PC-3 (cell line): ENCODE measurements at regions not wholly inside any gene's neighbourhood (a gene's known extent, or its start where the extent isn't known, plus 50 kb on each side); places are given as distances from the start of the nearest gene placed in this dataset.

Source experiments
- ATAC-seq: fragments of 200-7000 bp; cut with Tn5 transposase; 2 replicates; pipeline ENCODE4 v1.9.1; 2020; ENCODE audit warnings: mild to moderate bottlenecking, moderate library complexity
- BruUV-seq: library from RNA; stranded (reverse); fragments of 400-500 nt; replicated peaks from 2 replicates; lab custom pipeline; 2021; lab: Mats Ljungman, UMichigan
- CTCF ChIA-PET: fragments of 300-600 bp; sonication (Branson Sonifier 250); formaldehyde crosslinking; loops from one replicate; lab custom pipeline; 2022; ENCODE audit warnings: antibody characterized with exemption; lab: Charles Lee
- POLR2A ChIA-PET: fragments of 300-600 bp; sonication (Branson Sonifier 250); formaldehyde crosslinking; loops from one replicate; lab custom pipeline; 2022; ENCODE audit warnings: antibody characterized with exemption; ENCODE audit not compliant: unreplicated experiment; lab: Charles Lee
- DNase-seq: peaks from one replicate; pipeline ENCODE4 v3.0.0-alpha.2; 2015
- H2AFZ ChIP-seq: fragments of 300-600 bp; sonication (generic); 2 replicates; pipeline ENCODE4 v1.6.0; 2016; ENCODE audit warnings: antibody characterized with exemption, low read length
- H3F3A ChIP-seq: fragments of 300-600 bp; sonication (generic); one replicate; pipeline ENCODE4 v1.6.0; 2017; ENCODE audit warnings: antibody characterized with exemption, low read length, control low read depth, mild to moderate bottlenecking; ENCODE audit not compliant: unreplicated experiment
- H3K27ac ChIP-seq: fragments of 300-600 bp; sonication (generic); 2 replicates; pipeline ENCODE4 v1.5.1; 2016; ENCODE audit warnings: mild to moderate bottlenecking, low read length
- H3K27me3 ChIP-seq: fragments of 300-600 bp; sonication (generic); 2 replicates; pipeline ENCODE4 v1.6.1; 2016; ENCODE audit warnings: low read length, mixed read lengths
- H3K36me3 ChIP-seq: fragments of 300-600 bp; sonication (generic); 2 replicates; pipeline ENCODE4 v1.6.1; 2016; ENCODE audit warnings: low read depth, mixed run types, low read length, mixed read lengths
- H3K4me1 ChIP-seq: fragments of 300-600 bp; sonication (generic); 2 replicates; pipeline ENCODE4 v1.5.1; 2016; ENCODE audit warnings: low read length; ENCODE audit not compliant: insufficient read depth
- H3K4me2 ChIP-seq: fragments of 300-600 bp; sonication (generic); 2 replicates; pipeline ENCODE4 v1.6.0; 2016; ENCODE audit warnings: low read length
- H3K4me3 ChIP-seq: fragments of 300-600 bp; sonication (generic); 2 replicates; pipeline ENCODE4 v1.5.1; 2016; ENCODE audit warnings: mild to moderate bottlenecking, low read length, mixed read lengths
- H3K79me2 ChIP-seq: fragments of 300-600 bp; sonication (generic); 2 replicates; pipeline ENCODE4 v1.6.1; 2017; ENCODE audit warnings: low read length, mixed read lengths
- H3K9ac ChIP-seq: fragments of 300-600 bp; sonication (generic); 2 replicates; pipeline ENCODE4 v1.6.0; 2016; ENCODE audit warnings: mild to moderate bottlenecking, low read length
- H3K9me2 ChIP-seq: fragments of 300-600 bp; sonication (generic); replicated peaks from 2 replicates; pipeline ENCODE4 v1.6.1; 2016; ENCODE audit warnings: mixed run types, low read length, mixed read lengths
- H3K9me3 ChIP-seq: fragments of 300-600 bp; sonication (generic); 2 replicates; pipeline ENCODE4 v1.6.1; 2016; ENCODE audit warnings: low read length, mixed read lengths
- H4K20me1 ChIP-seq: fragments of 300-600 bp; sonication (generic); 2 replicates; pipeline ENCODE4 v1.6.1; 2016; ENCODE audit warnings: low read length, mixed read lengths
- EZH2 ChIP-seq: fragments of 300-600 bp; sonication (generic); IDR thresholded peaks from one replicate; pipeline ENCODE4 v1.6.1; 2017; ENCODE audit warnings: antibody characterized with exemption, mild to moderate bottlenecking, low read length; ENCODE audit not compliant: unreplicated experiment
- EZH2phosphoT487 ChIP-seq: fragments of 300-600 bp; sonication (generic); IDR thresholded peaks from 2 replicates; pipeline ENCODE4 v1.6.1; 2018; ENCODE audit warnings: mild to moderate bottlenecking, antibody characterized with exemption, low read length, borderline replicate concordance
- intact Hi-C: fragments of 100-400 bp; cut with micrococcal nuclease; formaldehyde crosslinking; loops from 2 replicates; pipeline ENCODE4 v1.9.0; 2023
- TF ChIP-seq, protein P1 (sequence below): fragments of 300-600 bp; sonication (generic); conservative IDR thresholded peaks from 2 replicates; pipeline ENCODE4 v1.5.1; 2017; ENCODE audit warnings: antibody characterized with exemption, low read depth, mild to moderate bottlenecking, low read length

DNA sequence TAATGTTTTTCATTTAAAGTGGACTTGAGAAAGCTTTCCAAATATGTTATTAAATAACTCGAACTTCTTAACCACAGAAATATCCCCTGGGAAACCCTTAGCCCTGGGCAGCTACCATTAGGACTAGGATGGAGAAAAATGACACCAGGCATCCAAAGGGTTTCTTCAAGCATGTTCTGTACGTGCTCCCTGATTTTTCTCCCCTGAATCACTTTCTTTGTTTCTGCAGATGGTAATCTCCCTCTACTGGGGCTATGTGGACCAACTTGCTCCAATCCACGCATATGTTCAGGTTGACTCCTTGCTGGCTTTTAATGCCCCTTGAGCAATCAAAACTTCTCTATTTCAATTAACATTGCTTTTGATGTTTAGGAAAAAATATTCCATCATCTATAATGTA is 312.7 kb upstream of the C1orf87 start:
- no TSS peak for BruUV-seq
- no peaks in the 10 kb centered on the region for H3K36me3 ChIP-seq
- POLR2A ChIA-PET = no interaction called here
- no peaks in the 10 kb centered on the region for H3K27me3 ChIP-seq
- H3K4me2 ChIP-seq = no peak overlapping the region
- H3K4me1 ChIP-seq = no peaks in the 10 kb centered on the region
- no peak for TF ChIP-seq EZH2
- TF ChIP-seq EZH2phosphoT487 = no peak
- TF ChIP-seq, protein P1, sequence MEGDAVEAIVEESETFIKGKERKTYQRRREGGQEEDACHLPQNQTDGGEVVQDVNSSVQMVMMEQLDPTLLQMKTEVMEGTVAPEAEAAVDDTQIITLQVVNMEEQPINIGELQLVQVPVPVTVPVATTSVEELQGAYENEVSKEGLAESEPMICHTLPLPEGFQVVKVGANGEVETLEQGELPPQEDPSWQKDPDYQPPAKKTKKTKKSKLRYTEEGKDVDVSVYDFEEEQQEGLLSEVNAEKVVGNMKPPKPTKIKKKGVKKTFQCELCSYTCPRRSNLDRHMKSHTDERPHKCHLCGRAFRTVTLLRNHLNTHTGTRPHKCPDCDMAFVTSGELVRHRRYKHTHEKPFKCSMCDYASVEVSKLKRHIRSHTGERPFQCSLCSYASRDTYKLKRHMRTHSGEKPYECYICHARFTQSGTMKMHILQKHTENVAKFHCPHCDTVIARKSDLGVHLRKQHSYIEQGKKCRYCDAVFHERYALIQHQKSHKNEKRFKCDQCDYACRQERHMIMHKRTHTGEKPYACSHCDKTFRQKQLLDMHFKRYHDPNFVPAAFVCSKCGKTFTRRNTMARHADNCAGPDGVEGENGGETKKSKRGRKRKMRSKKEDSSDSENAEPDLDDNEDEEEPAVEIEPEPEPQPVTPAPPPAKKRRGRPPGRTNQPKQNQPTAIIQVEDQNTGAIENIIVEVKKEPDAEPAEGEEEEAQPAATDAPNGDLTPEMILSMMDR = no peak
- H3K9ac ChIP-seq = no peak overlapping the region
- ATAC-seq (no peak), DNase-seq (no peak)
- intact Hi-C loops = no loop called here
- H3K9me2 ChIP-seq = no peaks in the 10 kb centered on the region
- H4K20me1 ChIP-seq = no peaks in the 10 kb centered on the region
- no peaks in the 10 kb centered on the region for H3F3A ChIP-seq
- no peak overlapping the region for H2AFZ ChIP-seq
- H3K9me3 ChIP-seq = no peaks in the 10 kb centered on the region
- H3K79me2 ChIP-seq = no peaks in the 10 kb centered on the region
- no peak overlapping the region for H3K27ac ChIP-seq
- CTCF ChIA-PET = no interaction called here
- no peak overlapping the region for H3K4me3 ChIP-seq

DNA sequence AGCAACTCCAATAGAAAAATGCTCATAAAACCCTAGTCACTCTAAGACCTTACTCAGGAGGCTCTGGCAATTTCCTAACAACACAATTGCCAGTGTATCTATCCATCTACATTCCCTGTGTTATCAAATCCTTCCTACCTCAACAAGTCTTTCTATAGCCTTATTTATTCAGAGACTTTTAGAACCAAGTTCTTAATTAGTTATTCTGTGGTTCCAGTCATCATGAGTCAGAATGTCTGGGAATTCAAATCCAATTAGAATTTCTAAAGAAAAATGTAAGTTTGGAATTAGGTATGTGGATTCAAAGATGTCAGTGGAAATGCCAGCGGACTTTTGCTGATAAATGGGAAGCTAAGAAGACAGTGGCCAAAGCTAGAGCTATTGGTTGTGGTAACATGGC is 302.6 kb upstream of the C1orf87 start:
- DNase-seq (no peak), ATAC-seq (no peak)
- intact Hi-C loops = no loop called here
- Histone ChIP-seq H3K27ac (no peak overlapping the region), H3F3A (no peaks in the 10 kb centered on the region), H3K4me1 (no peaks in the 10 kb centered on the region), H3K4me3 (no peak overlapping the region), H3K27me3 (no peaks in the 10 kb centered on the region), H3K4me2 (no peak overlapping the region), H3K9me2 (no peaks in the 10 kb centered on the region), H3K79me2 (no peaks in the 10 kb centered on the region), H3K9ac (no peak overlapping the region), H4K20me1 (no peaks in the 10 kb centered on the region), H2AFZ (no peak overlapping the region), H3K9me3 (no peaks in the 10 kb centered on the region), H3K36me3 (no peaks in the 10 kb centered on the region)
- ChIA-PET CTCF (no interaction called here), POLR2A (no interaction called here)
- TF ChIP-seq EZH2phosphoT487 (no peak), EZH2 (no peak)
- TF ChIP-seq, protein P1 = no peak
- BruUV-seq = no TSS peak

DNA sequence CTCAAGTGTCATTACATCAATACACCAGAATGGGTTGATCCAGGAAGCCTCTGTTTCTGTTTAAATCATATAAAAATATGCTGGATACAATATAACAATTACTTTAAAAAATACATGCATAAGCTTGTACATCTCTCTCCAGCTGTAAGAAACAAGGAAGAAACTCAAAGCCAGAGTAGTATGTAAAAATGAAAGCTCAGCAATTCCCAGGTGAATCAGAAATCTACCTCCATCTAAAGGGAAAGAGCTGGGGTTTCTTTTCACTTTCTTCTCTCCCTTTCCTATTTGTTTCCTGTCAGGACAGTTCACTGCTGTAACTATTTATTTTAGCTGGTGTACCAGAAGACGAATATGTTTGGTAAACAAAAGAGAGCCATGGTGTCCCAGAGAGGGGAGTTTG is 301.0 kb upstream of the C1orf87 start:
- POLR2A ChIA-PET = no interaction called here
- BruUV-seq = no TSS peak
- Histone ChIP-seq H4K20me1 (no peaks in the 10 kb centered on the region), H3F3A (no peaks in the 10 kb centered on the region), H2AFZ (no peak overlapping the region), H3K9ac (no peak overlapping the region), H3K9me2 (no peaks in the 10 kb centered on the region), H3K4me1 (no peaks in the 10 kb centered on the region), H3K9me3 (no peaks in the 10 kb centered on the region), H3K79me2 (no peaks in the 10 kb centered on the region), H3K27me3 (no peaks in the 10 kb centered on the region), H3K4me3 (no peak overlapping the region), H3K4me2 (no peak overlapping the region), H3K36me3 (no peaks in the 10 kb centered on the region), H3K27ac (no peak overlapping the region)
- intact Hi-C loops = no loop called here
- no peak for TF ChIP-seq EZH2phosphoT487
- TF ChIP-seq, protein P1 = no peak
- no peak for TF ChIP-seq EZH2
- DNase-seq (no peak), ATAC-seq (no peak)
- CTCF ChIA-PET = no interaction called here
